Endothelial cell of umbilical vein (primary cell): ENCODE measurements at regions not wholly inside any gene's neighbourhood (a gene's known extent, or its start where the extent isn't known, plus 50 kb on each side); places are given as distances from the start of the nearest gene placed in this dataset.

Source experiments
- BruUV-seq: library from RNA; stranded (reverse); fragments of 400-500 nt; replicated peaks from 2 replicates; lab custom pipeline; 2021; lab: Mats Ljungman, UMichigan
- CTCF ChIA-PET: fragments of 300-600, 350-600 bp; sonication (Branson Sonifier 250); formaldehyde crosslinking; loops from one replicate; lab custom pipeline; 2021; ENCODE audit warnings: antibody characterized with exemption, inconsistent platforms; lab: Charles Lee
- POLR2A ChIA-PET: fragments of 300-600, 350-600 bp; sonication (Branson Sonifier 250); formaldehyde crosslinking; loops from one replicate; lab custom pipeline; 2021; ENCODE audit warnings: antibody characterized with exemption, inconsistent platforms; lab: Charles Lee
- DNase-seq: peaks from one replicate; pipeline ENCODE4 v3.0.0-alpha.2; 2011; ENCODE audit warnings: low read depth, low spot score
- FAIRE-seq: peaks from 2 replicates; lab custom pipeline; 2011; peaks lifted over from hg19 to GRCh38; lab: Jason Lieb, UNC
- H2AFZ ChIP-seq: 2 replicates; pipeline ENCODE4 v1.6.0; 2012; ENCODE audit warnings: low read depth, low read length, control low read depth, inconsistent platforms
- H3K27ac ChIP-seq: 2 replicates; pipeline ENCODE4 v1.5.1; 2011; ENCODE audit warnings: low read depth, mild to moderate bottlenecking, control low read depth, low read length, moderate library complexity; ENCODE audit not compliant: insufficient read depth
- H3K27me3 ChIP-seq, 2 experiments: 2 replicates each; pipeline versions ENCODE4 v1.6.0 to v1.6.1; 2011; ENCODE audit warnings: low read length in 2 of 2, mixed read lengths in 1 of 2; ENCODE audit not compliant: control insufficient read depth in 2 of 2, insufficient read depth in 2 of 2
- H3K36me3 ChIP-seq, 2 experiments: 2 replicates in 1 of 2; 3 replicates in 1 of 2; pipeline ENCODE4 v1.5.1; 2011; ENCODE audit warnings: low read length in 2 of 2, mild to moderate bottlenecking in 1 of 2, moderate library complexity in 1 of 2; ENCODE audit not compliant: control insufficient read depth in 2 of 2, insufficient read depth in 2 of 2; ENCODE audit errors: extremely low read depth in 1 of 2
- H3K4me1 ChIP-seq: 3 replicates; pipeline ENCODE4 v1.5.1; 2011; ENCODE audit warnings: mild to moderate bottlenecking, low read length; ENCODE audit not compliant: control insufficient read depth, insufficient read depth; ENCODE audit errors: extremely low read depth
- H3K4me2 ChIP-seq: 2 replicates; pipeline ENCODE4 v1.6.1; 2011; ENCODE audit warnings: low read length, control low read depth, mixed read lengths; ENCODE audit not compliant: insufficient read depth
- H3K4me3 ChIP-seq, 3 experiments: fragments of 200-600 bp in 1 of 3; sonication (generic), shearing (Covaris generic) in 1 of 3; replicated peaks in 1 of 3; 2 replicates each; pipeline ENCODE4 v1.5.1; 2011 to 2016; ENCODE audit warnings: control low read depth in 3 of 3, low read length in 3 of 3, mild to moderate bottlenecking in 2 of 3, inconsistent platforms in 1 of 3, low read depth in 1 of 3, moderate library complexity in 1 of 3; ENCODE audit not compliant: insufficient read depth in 1 of 3
- H3K79me2 ChIP-seq: 2 replicates; pipeline ENCODE4 v1.6.0; 2012; ENCODE audit warnings: low read length, inconsistent platforms; ENCODE audit not compliant: control insufficient read depth, insufficient read depth
- H3K9ac ChIP-seq: replicated peaks from 2 replicates; pipeline ENCODE3; 2011; ENCODE audit warnings: low read length, control low read depth; ENCODE audit not compliant: insufficient read depth; ENCODE audit errors: extremely low read depth
- H3K9me1 ChIP-seq: replicated peaks from 3 replicates; pipeline ENCODE4 v1.6.0; 2011; ENCODE audit warnings: mild to moderate bottlenecking, low read length; ENCODE audit not compliant: control insufficient read depth, insufficient read depth; ENCODE audit errors: extremely low read depth
- H3K9me3 ChIP-seq: replicated peaks from 2 replicates; pipeline ENCODE4 v1.5.1; 2012; ENCODE audit warnings: low read length, inconsistent platforms; ENCODE audit not compliant: control insufficient read depth, insufficient read depth
- H4K20me1 ChIP-seq: replicated peaks from 2 replicates; pipeline ENCODE3; 2011; ENCODE audit warnings: mild to moderate bottlenecking, low read length; ENCODE audit not compliant: control insufficient read depth, insufficient read depth; ENCODE audit errors: extremely low read depth
- CTCF ChIP-seq, 2 donors: IDR thresholded peaks; 1 replicate in 1 of 2; 2 replicates in 1 of 2; pipeline ENCODE4 v1.5.1; 2011; ENCODE audit warnings: low read length in 2 of 2, mild to moderate bottlenecking in 2 of 2, moderate library complexity in 2 of 2, control low read depth in 1 of 2, inconsistent platforms in 1 of 2, low read depth in 1 of 2; ENCODE audit not compliant: insufficient read depth in 1 of 2; ENCODE audit errors: extremely low read depth in 1 of 2
- EZH2 ChIP-seq: IDR thresholded peaks from 2 replicates; pipeline ENCODE4 v1.6.1; 2012; ENCODE audit warnings: borderline replicate concordance, low read depth, mild to moderate bottlenecking, moderate library complexity, low read length, inconsistent platforms; ENCODE audit not compliant: severe bottlenecking
- FOS ChIP-seq: IDR thresholded peaks from 2 replicates; pipeline ENCODE4 v1.6.1; 2011; ENCODE audit warnings: mild to moderate bottlenecking, low read length, moderate library complexity, borderline replicate concordance; ENCODE audit not compliant: insufficient read depth
- GATA2 ChIP-seq: IDR thresholded peaks from 2 replicates; pipeline ENCODE4 v1.7.0; 2011; ENCODE audit warnings: low read depth, mild to moderate bottlenecking, moderate library complexity, mixed read lengths, low read length; ENCODE audit not compliant: insufficient read length, insufficient read depth
- JUN ChIP-seq: IDR thresholded peaks from 2 replicates; pipeline ENCODE4 v1.6.1; 2011; ENCODE audit warnings: borderline replicate concordance, low read depth; ENCODE audit not compliant: insufficient read length, insufficient read depth
- MYC ChIP-seq: IDR thresholded peaks from one replicate; pipeline ENCODE4 v1.6.1; 2011; ENCODE audit warnings: mild to moderate bottlenecking, low read depth, low read length
- POLR2A ChIP-seq: IDR thresholded peaks from 2 replicates; pipeline ENCODE4 v1.6.1; 2012; ENCODE audit warnings: low read depth, mild to moderate bottlenecking, control low read depth, low read length
- POLR2AphosphoS5 ChIP-seq: IDR thresholded peaks from 2 replicates; pipeline ENCODE4 v1.6.1; 2012; ENCODE audit warnings: low read depth, mild to moderate bottlenecking, control low read depth, low read length, moderate library complexity; ENCODE audit not compliant: insufficient read depth
- dilution Hi-C: fragments of 300-500 bp; cut with MboI; formaldehyde crosslinking; loops from one replicate; pipeline ENCODE4 v1.15.0; 2019; ENCODE audit warnings: low sequenced_read_pairs; ENCODE audit not compliant: extremely low pct_ligation_motif_present
- intact Hi-C: fragments of 100-400 bp; cut with micrococcal nuclease; formaldehyde crosslinking; loops from one replicate; pipeline ENCODE4 v1.10.0; 2022
- TF ChIP-seq, protein P1 (sequence below): IDR thresholded peaks from 2 replicates; pipeline ENCODE4 v1.6.1; 2011; ENCODE audit not compliant: insufficient read depth, insufficient read length

DNA sequence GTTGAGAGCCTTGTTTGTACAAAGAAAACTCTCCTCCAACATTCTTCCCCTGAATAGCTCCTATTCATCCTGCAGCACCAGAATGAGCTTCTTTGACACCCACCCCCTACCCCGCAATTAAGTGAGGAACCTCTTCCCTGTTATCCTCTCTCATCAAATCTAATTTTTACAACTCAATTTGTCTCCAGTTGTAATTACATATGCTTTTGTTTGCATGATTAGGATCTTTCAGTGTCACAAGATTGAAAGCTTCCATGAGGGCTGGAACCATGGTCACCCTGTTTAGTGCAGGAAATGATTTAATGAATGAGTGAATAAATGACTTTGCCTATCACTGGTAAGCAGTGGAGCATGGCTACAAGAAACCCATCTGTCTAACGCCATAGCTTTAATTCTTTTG lies 334.6 kb upstream of the KLHL29 start:
- Histone ChIP-seq H3K9ac (no peak overlapping the region), H4K20me1 (no peaks in the 10 kb centered on the region), H3K4me2 (no peak overlapping the region), H3K27me3 (no peaks in the 10 kb centered on the region), H3K79me2 (no peaks in the 10 kb centered on the region), H3K27ac (no peak overlapping the region), H2AFZ (no peak overlapping the region), H3K4me1 (no peaks in the 10 kb centered on the region), H3K4me3 (no peak overlapping the region), H3K36me3 (no peaks in the 10 kb centered on the region), H3K9me1 (no peaks in the 10 kb centered on the region), H3K9me3 (peaks cover 2% of the 10 kb centered on the region)
- POLR2A ChIA-PET: no interaction called here
- CTCF ChIA-PET: no interaction called here
- TF ChIP-seq JUN (no peak), CTCF (IDR thresholded peaks at IDR 0.05; ENCODE audit: extremely low read depth in 1 of 2, insufficient read depth in 1 of 2, low read depth in 1 of 2, low read length in 2 of 2) (no peak), EZH2 (no peak), GATA2 (no peak), POLR2A (no peak), MYC (no peak), FOS (no peak), POLR2AphosphoS5 (no peak)
- TF ChIP-seq, protein P1, sequence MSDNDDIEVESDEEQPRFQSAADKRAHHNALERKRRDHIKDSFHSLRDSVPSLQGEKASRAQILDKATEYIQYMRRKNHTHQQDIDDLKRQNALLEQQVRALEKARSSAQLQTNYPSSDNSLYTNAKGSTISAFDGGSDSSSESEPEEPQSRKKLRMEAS: no peak
- dilution Hi-C loops (no loop called here), intact Hi-C loops (no loop called here)
- DNase-seq (no peak), FAIRE-seq (no peak)
- BruUV-seq: no TSS peak
